ENCODE measurements at regions not wholly inside any gene's neighbourhood (a gene's known extent, or its start where the extent isn't known, plus 50 kb on each side); places are given as distances from the start of the nearest gene placed in this dataset.

GRCh38 chr2:220745682-220746081 lies 826.4 kb downstream of the EPHA4 start:
- TF ChIP-seq RAD21 (conservative IDR thresholded peaks at IDR 0.05) (no peak), POLR2AphosphoS5 (IDR thresholded peaks at IDR 0.05) (no peak), EZH2 (IDR thresholded peaks at IDR 0.05; ENCODE audit: borderline replicate concordance, insufficient read depth, low read length, poor library complexity, severe bottlenecking) (no peak), SMC3 (conservative IDR thresholded peaks at IDR 0.05; ENCODE audit: poor library complexity) (no peak), EP300 (conservative IDR thresholded peaks at IDR 0.05; ENCODE audit: poor library complexity, severe bottlenecking) (no peak), TAF1 (IDR thresholded peaks at IDR 0.05; ENCODE audit: low read depth) (no peak), REST (IDR thresholded peaks at IDR 0.05; ENCODE audit: borderline replicate concordance) (no peak), MXI1 (conservative IDR thresholded peaks at IDR 0.05; ENCODE audit: poor library complexity, severe bottlenecking) (no peak)
- TF ChIP-seq, protein P1, sequence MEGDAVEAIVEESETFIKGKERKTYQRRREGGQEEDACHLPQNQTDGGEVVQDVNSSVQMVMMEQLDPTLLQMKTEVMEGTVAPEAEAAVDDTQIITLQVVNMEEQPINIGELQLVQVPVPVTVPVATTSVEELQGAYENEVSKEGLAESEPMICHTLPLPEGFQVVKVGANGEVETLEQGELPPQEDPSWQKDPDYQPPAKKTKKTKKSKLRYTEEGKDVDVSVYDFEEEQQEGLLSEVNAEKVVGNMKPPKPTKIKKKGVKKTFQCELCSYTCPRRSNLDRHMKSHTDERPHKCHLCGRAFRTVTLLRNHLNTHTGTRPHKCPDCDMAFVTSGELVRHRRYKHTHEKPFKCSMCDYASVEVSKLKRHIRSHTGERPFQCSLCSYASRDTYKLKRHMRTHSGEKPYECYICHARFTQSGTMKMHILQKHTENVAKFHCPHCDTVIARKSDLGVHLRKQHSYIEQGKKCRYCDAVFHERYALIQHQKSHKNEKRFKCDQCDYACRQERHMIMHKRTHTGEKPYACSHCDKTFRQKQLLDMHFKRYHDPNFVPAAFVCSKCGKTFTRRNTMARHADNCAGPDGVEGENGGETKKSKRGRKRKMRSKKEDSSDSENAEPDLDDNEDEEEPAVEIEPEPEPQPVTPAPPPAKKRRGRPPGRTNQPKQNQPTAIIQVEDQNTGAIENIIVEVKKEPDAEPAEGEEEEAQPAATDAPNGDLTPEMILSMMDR (IDR thresholded peaks at IDR 0.05; ENCODE audit: poor library complexity, severe bottlenecking): no peak
- Histone ChIP-seq H3K4me2 (ENCODE audit: low read length) (no peak overlapping the region), H3K4me3 (ENCODE audit: low read length) (no peak overlapping the region), H3K79me2 (replicated peaks; ENCODE audit: insufficient read depth, low read length) (no peaks in the 10 kb centered on the region), H3K9me3 (ENCODE audit: low read length) (no peaks in the 10 kb centered on the region), H2AFZ (ENCODE audit: low read depth, low read length) (no peak overlapping the region), H3F3A (ENCODE audit: insufficient read depth, low read length, poor library complexity, severe bottlenecking) (no peaks in the 10 kb centered on the region), H4K20me1 (ENCODE audit: insufficient read depth) (no peaks in the 10 kb centered on the region), H3K27ac (ENCODE audit: low read length) (no peak overlapping the region), H3K9ac (ENCODE audit: low read length) (no peak overlapping the region), H3K9me2 (ENCODE audit: insufficient read depth, low read length) (no peaks in the 10 kb centered on the region), H3K36me3 (ENCODE audit: insufficient read depth, low read length) (no peaks in the 10 kb centered on the region), H3K27me3 (ENCODE audit: insufficient read depth, low read depth, low read length) (no peaks in the 10 kb centered on the region)

DNA sequence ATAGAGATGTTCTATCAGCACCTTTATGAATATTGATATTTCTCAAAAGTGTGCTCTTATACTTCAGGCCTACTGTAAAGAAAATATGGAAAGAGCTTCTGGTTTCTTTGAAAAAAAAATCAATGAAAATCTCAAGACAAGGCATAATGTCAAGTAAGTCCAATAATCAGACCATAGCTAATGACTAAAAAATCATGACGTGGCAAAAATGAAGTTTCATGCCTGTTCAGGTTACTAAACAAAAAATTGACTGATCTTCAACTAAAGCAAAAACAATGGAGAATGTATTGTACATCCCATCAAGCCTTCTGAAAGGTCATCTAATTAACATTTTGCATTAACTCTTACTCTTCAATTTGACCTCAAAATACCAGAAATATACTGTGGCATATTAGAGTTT lies 824.4 kb downstream of the EPHA4 start:
- Histone ChIP-seq H3F3A (ENCODE audit: insufficient read depth, low read length, poor library complexity, severe bottlenecking) (no peaks in the 10 kb centered on the region), H4K20me1 (ENCODE audit: insufficient read depth) (no peaks in the 10 kb centered on the region), H3K27ac (ENCODE audit: low read length) (no peak overlapping the region), H3K4me2 (ENCODE audit: low read length) (no peak overlapping the region), H2AFZ (ENCODE audit: low read depth, low read length) (no peak overlapping the region), H3K36me3 (ENCODE audit: insufficient read depth, low read length) (no peaks in the 10 kb centered on the region), H3K4me3 (ENCODE audit: low read length) (no peak overlapping the region), H3K9ac (ENCODE audit: low read length) (no peak overlapping the region), H3K79me2 (replicated peaks; ENCODE audit: insufficient read depth, low read length) (no peaks in the 10 kb centered on the region), H3K9me3 (ENCODE audit: low read length) (no peaks in the 10 kb centered on the region), H3K27me3 (ENCODE audit: insufficient read depth, low read depth, low read length) (no peaks in the 10 kb centered on the region), H3K9me2 (ENCODE audit: insufficient read depth, low read length) (no peaks in the 10 kb centered on the region)
- TF ChIP-seq MXI1 (conservative IDR thresholded peaks at IDR 0.05; ENCODE audit: poor library complexity, severe bottlenecking): no peak
- no peak for TF ChIP-seq SMC3 (conservative IDR thresholded peaks at IDR 0.05; ENCODE audit: poor library complexity)
- TF ChIP-seq, protein P1 (IDR thresholded peaks at IDR 0.05; ENCODE audit: poor library complexity, severe bottlenecking): no peak
- TF ChIP-seq EZH2 (IDR thresholded peaks at IDR 0.05; ENCODE audit: borderline replicate concordance, insufficient read depth, low read length, poor library complexity, severe bottlenecking): no peak
- TF ChIP-seq TAF1 (IDR thresholded peaks at IDR 0.05; ENCODE audit: low read depth): no peak
- TF ChIP-seq REST (IDR thresholded peaks at IDR 0.05; ENCODE audit: borderline replicate concordance): no peak
- no peak for TF ChIP-seq EP300 (conservative IDR thresholded peaks at IDR 0.05; ENCODE audit: poor library complexity, severe bottlenecking)
- no peak for TF ChIP-seq POLR2AphosphoS5 (IDR thresholded peaks at IDR 0.05)
- TF ChIP-seq RAD21 (conservative IDR thresholded peaks at IDR 0.05): no peak
